AG20443 (cell line): ENCODE measurements at regions not wholly inside any gene's neighbourhood (a gene's known extent, or its start where the extent isn't known, plus 50 kb on each side); places are given as distances from the start of the nearest gene placed in this dataset.
"Not testable (repeated sequence)": the region's sequence is repeated elsewhere in the genome, so short reads cannot be mapped to it uniquely, and the experiment has no call there.

Experiments
- DNase-seq: peaks from one replicate; pipeline ENCODE4 v3.0.0; 2012; ENCODE audit warnings: low spot score, mixed read lengths

DNA sequence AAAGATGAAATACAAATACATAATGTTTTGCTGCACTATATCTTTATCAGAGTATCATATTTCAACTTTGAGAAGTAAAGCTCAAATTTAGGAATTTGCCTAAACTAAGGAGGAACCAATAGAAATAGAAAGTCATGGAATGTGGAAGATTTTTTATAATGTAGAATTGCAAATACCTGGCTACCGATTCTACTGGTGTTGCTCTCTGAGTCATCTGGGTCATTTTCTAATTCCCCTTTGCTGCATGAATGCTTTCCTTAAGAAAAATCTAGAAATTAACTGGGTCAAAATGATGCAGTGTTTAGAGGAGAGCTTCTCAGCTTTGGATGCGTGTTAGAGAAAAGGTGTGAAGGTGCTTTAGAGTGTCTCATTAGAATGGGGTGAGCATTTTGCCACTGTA is 568.9 kb upstream of the ANKRD30A start:
- no peak for DNase-seq

DNA sequence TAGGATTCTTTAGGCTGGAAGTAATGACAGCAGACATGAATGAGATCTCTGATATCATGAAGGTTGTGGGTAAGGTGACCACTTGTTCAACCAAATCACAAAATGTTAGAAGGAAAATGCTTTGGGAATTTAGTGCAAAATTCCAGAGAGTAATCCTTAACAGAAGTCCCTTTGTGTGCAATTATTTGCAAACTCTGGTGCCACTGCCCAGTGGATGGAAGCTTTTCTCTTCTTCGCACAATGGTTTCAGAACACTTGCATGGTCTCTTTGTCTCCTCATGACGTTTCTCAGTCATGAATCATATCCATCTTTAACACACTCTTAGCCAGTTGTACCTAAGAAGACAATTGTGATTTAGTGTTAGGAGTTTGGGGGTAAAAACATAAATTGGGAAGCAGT is 570.4 kb upstream of the ANKRD30A start:
- no peak for DNase-seq

DNA sequence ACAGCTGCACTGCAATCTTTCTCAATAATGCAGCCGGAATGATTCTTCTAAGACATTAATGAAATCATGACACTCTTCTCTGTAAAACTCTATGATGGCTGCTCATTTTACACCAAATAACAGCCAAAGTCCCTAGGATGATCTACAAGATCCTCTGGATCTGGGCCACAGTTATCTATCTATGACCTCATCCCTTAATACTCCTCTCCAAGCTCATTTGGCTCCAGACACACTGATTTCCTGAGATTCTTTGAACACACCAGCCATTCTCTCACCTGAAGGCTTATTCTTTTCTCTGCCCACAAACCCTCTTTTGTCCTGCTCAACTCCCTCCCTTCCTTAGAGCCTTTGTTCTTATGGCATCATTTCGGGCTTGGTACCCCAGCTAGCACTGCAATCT is 577.4 kb upstream of the ANKRD30A start:
- no peak for DNase-seq

DNA sequence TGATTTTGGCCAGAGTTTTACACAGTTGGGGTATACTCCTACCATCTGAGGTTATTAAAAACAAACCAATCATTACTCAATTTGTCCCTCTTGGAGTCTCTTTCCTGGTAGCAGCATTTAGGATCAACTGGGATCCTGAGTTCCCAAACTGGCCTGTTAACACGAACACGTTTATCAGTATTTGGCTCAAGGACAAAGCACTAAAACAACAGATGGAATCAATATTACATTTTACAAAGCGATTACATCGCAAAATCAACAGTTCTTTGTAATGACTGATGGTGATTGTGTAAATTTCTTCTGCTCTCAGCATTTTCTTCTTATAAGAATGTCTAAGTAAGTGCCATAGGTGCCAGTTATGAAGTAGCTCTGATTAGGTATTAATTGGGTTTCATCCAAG is 582.9 kb upstream of the ANKRD30A start:
- DNase-seq: no peak

DNA sequence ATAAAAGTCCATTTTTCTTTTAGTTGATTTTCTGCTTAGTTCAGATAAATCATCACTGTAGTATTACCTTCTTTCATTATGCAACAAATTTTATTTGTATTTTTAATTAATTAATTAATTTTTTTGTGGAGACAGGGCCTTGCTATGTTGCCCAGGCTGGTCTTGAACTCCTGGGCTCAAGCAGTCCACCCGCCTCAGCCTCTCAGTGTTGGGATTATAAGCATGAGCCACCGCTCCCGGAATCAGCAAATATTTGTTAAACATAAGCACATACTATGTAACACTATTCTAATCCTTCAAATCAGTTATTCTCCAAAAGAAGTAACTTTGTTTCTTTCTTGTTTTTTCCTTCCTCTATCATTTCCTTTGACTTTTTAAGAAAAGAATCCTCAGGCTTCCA is 584.8 kb upstream of the ANKRD30A start:
- no peak for DNase-seq

DNA sequence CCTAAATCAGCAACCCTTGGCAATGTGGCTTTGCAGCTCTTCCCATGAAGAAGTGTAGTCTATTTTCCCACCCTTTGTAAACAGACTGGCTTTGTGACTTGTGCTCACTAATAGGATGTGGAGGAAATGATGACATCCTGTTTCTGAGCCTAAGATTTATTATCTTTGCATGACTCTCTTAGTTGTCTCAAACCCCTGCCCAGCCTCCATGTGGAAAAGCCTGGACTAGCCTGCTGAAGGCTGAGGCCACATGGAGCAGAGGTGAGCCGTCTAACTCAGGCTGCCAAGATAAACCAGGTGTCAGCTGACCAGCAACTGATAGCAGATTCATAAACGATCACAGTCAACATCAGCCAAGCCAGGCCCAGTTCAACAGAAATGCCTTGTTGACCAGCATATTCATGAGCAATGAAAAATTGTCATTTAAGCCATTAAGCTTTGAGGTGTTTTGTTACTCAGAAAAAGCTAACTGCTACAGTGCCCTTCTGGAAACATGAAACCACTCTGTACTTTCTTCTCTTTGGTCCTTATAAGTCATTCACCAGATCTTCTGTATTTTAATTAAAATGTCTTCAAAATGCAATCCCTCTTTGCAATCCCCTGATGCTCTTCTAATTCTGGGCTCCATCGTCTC is 586.3 kb upstream of the ANKRD30A start:
- DNase-seq: peak; percentile 13

DNA sequence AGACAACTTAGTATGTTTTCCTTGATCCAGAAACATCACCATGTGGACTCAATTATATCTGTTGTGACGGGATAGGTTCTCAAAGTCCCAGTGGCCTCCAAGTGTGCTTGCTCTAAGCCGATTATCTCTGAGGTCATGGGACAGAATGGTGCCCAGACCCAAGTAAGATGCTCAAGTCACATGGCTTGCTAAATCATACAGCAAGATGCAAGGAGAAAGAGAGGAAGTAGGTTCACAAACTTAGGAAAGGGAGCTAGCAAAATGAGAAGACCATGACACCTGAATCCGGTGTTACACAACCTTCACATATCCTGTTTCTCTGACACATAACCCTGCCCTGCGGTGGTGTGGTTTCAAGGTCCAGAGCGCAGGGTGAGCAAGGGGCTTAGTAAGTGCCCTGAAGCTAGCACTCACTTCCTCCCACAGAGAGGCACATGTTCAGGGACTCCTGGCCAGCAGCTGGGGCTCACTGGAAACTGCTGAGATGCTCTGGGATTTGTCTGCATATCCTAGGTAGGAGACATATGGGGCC is 590.9 kb upstream of the ANKRD30A start:
- peak; percentile 75 for DNase-seq

DNA sequence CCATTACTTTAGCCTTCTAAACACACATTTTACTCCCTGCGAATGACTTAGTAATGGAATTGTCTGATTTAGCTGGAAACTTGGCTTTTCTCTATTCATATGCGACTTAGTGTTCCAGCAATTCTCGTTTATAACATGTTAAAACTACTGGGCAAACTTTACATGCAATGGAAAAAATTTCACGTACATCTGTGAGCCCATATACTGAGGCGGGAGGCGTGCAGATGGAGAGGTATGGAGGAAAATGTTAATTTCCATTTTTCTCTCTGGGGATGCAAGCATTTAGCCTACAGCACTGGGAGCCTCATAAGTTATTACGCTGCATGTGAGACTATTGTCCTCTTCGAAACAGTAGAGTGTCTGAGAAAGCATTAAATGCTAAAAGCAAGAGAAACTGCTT is 591.5 kb upstream of the ANKRD30A start:
- DNase-seq: no peak

DNA sequence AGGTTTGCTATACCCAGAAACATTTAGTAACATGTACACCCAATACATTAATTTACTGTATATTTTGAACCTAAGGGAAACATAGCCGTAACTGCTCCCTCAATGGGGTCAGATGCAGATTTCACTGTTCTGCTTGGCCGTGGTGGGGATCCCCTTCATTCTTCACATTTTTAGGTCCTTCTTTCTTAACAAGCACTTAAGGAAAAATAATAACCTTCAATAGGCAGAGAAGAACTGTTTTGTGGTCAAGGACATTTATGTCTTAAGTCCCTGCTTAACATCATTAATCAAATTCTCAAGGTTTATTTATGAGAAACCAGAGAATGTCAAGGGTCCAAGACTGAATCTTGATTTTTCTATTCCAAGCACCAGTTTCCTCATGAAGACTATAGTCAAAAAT is 592.1 kb upstream of the ANKRD30A start:
- no peak for DNase-seq

DNA sequence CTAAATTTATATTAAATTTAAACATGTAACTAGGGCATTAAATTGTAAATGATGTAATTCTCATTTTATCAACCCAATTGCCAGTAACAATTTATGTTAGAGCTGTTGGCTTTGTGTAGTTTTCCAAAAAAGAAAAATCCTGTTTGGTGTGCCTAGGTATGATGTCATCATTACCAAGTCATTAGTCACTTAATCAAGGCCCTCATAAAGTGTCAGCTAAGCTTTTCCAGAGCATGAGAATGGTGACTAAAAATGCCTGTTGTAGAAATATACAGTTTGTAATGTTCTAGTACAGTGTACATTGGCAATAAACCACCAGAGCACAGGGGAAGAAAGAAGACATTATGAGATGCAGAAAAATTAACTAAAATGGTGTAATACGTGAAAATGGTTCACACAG is 593.8 kb upstream of the ANKRD30A start:
- DNase-seq: peak; percentile 13

DNA sequence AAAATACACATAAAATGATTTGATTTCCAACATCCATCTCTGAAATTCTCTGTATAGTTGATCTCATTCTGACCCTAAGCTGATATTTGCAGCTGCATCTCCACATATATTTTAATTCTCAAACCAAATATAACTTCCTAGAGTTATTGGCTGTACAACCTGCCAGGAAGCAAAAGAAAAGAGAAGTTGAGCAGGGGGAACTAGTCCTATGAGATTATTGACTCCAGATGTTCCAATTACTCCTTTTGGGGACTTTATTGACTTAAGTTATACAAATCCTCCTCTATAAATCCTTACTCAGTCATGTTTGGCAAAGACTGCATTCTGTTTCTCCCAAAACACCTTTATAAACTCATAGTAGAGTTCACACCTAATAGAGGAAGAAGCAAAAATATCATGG is 599.4 kb upstream of the ANKRD30A start:
- no peak for DNase-seq

DNA sequence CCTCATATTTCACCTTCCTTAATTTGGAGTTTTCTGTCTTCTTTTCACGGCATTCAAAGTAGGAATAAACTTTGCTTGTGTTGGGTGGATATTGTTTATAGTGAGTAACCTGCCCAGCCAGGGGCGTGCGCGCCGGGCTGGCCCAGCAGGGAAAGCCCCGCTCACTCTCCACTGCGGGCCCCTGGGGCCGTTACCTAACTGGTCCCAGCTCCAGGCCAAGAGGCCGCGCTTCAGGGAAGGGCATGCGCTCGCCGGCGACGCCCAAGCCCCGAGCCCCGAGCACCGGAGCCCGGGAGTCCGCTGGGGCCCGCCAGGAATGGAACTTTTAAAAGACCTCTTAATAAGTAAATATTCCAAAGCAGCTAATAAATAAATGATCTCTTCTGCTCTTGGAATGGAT is 601.3 kb upstream of the ANKRD30A start:
- not testable (repeated sequence) for DNase-seq

DNA sequence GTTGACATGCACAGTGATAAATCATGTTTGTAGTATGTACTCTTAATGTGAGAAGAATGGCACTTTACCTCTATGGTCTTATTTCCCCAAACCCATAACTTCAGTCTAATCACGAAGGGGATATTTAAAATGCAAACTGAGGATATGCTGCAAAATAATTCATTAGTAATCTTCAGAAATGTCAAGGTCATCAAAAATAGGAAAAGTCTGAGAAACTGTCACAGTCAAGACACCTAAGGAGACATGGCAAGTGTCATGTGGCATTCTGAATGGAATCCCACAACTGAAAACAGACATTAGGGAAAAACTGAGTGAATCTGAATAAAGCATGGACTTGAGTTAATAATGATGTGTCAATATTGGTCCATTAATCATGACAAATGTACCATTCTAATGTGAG is 605.5 kb upstream of the ANKRD30A start:
- no peak for DNase-seq

DNA sequence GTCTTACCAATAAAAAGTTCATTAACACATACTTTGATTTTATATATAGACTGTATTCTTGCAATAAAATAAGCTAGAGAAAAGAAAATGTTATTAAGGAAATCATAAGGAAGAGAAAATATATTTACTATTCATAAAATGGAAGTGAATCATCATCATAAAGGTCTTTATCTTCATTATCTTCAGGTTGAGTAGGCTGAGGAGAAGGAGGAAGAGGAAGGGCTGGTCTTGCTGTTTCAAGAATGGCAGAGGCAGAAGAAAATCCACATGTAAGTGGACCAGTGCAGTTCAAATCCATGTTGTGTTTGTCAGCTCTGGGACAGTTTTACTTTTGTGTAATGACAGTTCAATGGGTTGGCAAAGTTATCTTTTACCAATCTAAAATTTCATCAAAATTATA is 609.1 kb upstream of the ANKRD30A start:
- DNase-seq: no peak

DNA sequence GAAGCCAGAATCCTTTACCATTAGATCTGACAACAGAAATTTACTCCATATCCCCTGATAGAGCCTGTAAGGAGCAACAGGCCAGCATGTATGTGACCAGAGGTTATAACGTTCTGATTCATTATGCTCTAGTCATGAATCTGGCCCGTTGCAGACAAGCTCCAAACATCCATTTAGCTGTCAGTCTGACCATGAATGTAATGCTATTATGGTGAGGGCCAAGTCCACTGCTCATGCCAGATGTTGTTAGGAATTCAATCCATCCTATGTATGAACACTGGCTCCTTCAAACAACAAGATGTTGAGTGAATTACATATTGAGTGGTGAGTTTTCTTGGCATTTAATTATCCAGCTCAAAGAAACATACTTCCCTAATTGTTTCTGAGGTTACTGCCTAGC is 610.1 kb upstream of the ANKRD30A start:
- DNase-seq: no peak

DNA sequence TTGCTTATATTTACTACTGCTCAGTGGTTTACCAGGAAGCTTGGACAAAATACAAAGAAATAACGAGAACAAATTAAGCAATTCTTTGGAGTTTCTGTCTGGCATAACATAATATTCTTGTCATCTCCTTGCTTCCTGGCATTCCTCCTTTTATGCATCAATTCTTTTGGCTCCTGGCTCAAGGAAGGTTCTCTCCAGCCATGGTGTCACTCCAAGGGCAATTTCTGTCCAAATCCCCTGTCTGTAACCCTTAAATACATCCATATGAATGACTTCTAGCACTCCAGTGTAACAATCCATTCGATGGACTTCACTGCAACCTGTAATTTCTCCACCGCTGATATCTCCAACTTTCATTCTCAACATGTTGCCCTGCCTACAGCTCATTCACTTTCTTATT is 617.7 kb upstream of the ANKRD30A start:
- no peak for DNase-seq

DNA sequence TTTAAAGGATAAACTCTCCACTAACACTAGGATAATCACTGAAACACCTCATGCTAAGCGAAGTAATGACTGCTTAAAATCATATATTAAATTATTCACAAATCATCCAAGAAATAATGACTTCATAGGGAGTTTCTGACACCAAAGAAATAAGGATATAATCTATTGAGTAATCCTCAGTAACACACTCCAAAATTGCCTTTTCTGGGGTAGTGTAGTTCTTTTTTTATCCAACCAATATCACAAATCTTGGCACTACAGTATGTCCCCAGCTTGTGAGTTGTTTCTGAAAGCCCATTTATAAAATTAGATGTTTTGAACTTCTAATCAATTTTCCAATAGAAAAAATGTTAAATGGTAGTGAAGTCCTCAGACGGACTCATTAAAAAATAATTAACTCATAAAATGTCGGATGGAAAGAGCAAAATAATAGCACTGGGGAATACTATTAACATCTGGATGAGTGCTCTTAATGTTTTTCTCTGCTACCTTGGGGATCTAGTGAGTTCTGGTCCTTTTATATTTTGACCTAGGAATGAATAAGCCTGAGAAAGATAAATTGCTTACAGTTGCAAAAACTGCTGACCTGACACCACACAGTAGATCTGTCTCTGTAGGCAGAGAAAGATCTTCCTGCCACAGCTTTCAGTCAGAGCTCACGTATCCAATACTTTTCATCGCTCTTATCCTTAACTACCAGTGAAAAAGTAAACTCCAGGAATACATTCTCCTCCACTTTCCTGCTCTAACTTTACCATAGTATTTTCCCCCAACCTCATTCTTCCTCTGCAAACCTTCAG is 618.5 kb upstream of the ANKRD30A start:
- no peak for DNase-seq

DNA sequence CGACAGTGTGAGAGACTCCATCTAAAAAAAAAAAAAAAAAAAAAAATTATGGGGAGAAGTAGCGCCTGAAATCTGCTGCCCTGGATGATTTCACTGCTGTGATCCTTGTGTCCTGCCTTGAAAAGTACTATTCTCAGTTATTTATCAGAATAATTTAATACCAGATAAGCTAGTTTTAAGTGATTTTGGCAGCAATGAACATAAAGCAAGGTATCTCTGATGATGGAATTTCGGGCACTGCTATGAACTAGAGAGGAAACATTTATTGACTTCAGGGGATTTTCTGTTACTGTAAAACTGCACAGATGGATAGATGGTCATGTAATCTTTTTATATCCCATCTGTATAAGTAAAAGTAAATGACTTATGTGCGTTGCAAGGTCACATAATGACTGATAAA is 619.1 kb upstream of the ANKRD30A start:
- no peak for DNase-seq

DNA sequence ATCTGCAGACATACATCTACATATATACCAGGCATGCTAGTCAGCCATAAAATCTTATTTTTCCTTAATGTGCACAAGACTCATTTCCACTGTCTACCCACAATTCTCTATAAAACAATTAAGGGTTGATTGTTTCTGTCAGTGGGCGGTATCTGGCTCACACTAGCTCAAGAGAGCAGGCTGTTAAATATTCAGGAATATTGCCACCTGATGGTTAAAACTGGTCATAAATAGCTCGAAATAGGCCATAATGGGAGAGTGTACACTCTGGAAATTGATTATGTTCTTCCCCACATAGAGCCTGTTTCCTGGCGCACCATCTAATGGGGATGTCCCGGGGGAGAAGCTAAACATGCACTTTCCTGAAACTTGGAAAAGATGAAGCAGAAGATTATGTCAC is 620.6 kb upstream of the ANKRD30A start:
- DNase-seq: peak; percentile 16

DNA sequence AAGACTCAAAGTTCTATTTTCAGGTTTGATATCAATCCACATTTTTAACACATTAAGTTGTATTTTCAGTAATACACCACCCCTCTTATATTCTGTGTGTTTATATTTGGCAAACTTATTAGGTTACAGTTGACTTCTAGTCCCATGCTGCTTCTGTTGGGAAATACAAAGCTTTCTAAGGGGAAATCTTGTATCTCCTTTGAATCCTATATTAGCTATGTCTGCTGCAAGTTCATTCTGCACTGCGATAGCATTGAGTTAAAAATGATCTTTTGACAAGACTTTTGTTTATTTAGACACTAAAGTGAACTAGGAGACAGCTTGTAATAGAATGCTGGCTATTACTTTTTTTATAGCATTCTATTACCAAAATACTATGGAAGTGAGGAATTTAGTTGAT is 625.1 kb upstream of the ANKRD30A start:
- DNase-seq: no peak

DNA sequence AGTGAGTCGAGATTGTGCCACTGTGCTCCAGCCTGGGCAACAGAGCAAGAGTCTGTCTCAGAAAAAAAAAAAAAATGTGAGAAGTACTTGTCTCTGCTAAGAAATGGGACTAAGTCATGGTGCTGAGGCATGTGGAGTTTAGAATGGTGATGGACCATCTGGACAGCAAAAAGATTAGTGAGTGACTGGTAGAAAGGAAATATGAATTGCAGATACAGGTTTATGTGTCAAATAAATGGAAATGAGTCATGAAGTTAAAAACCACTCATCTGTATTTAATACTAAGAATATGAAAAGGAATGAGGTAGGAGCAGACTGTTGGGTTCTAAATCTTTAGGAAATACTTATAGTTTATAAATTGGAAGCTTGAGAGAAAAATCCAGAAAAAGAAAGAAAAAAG is 625.7 kb upstream of the ANKRD30A start:
- no peak for DNase-seq

DNA sequence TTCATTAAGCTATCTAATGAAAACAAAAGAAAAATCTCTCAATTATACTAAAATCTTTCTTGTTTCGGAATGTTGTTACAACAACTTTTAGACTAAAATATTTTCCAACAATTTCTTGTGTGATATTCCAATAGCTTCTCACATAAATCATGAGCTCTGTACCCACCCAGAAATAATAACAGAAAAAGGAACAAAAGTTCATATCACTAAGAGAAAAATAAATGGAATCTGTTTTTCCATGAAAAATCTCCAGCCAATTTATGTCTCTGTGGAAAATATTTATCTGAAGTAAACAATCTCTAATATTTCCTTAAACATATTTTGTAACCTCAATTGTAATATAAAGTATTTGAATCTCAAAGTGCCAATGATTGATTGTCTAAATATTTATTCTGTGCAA is 628.6 kb upstream of the ANKRD30A start:
- no peak for DNase-seq

DNA sequence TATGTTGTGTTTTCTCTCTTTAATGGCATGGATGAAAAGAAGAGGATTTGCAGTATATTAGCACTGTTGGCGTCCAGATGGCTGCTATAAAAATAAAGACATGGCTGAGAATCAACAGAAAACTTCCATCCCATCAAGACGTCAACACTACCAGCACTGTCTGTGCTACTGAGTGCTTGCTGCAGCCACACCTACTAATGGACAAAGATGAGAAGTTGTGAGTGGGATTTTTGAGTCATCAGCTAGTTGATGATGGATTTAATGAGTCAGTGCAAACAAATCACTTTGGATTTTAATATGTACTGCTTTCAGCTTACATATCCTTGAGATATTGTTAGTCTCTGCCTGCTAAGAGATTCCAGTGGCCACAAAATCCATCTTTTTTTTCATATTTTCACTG is 631.0 kb upstream of the ANKRD30A start:
- peak; percentile 75 for DNase-seq

DNA sequence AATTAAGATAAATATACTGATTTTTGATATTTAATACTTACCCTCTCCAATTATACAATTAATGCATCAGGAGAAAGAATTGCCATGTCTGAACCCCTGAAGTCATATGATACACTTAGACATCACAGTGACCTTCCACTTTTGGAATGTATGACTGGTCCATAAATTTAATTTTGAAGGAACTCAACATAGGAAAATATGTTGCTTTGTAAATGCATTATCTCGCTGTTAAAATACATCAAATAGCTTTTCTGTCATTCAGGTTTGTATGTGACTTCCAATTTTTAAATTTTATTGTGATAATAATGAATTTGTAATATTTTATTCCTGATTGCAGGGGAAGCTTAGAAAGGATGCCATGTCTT is 631.9 kb upstream of the ANKRD30A start:
- peak; percentile 18 for DNase-seq
